GM21529 (cell line): ENCODE measurements at regions not wholly inside any gene's neighbourhood (a gene's known extent, or its start where the extent isn't known, plus 50 kb on each side); places are given as distances from the start of the nearest gene placed in this dataset.
"Not testable (repeated sequence)": the region's sequence is repeated elsewhere in the genome, so short reads cannot be mapped to it uniquely, and the experiment has no call there.

Experiments
- ATAC-seq: cut with Tn5 transposase; IDR thresholded peaks from one replicate; pipeline ENCODE4 v1.9.1; 2021; ENCODE audit not compliant: unreplicated experiment

GRCh38 chr5:92378966-92379611 is 996.0 kb upstream of the ARRDC3 start:
- ATAC-seq = no peak

DNA sequence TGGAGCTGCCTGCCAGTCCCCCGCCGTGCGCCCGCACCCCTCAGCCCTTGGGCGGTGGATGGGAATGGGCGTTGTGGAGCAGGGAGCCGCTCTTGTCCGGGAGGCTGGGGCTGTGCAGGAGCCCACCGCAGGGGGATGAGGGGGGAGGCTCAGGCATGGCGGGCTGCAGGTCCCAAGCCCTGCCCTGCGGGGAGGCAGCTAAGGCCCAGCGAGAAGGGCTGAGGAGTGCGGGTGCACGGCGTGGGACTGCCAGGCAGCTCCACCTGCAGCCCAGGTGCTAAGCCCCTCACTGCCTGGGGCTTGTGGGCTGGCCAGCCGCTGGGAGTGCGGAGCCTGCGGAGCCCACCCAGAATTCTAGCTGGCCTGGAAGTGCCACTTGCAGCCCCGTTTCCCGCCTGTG is 991.7 kb upstream of the ARRDC3 start:
- no peak for ATAC-seq

DNA sequence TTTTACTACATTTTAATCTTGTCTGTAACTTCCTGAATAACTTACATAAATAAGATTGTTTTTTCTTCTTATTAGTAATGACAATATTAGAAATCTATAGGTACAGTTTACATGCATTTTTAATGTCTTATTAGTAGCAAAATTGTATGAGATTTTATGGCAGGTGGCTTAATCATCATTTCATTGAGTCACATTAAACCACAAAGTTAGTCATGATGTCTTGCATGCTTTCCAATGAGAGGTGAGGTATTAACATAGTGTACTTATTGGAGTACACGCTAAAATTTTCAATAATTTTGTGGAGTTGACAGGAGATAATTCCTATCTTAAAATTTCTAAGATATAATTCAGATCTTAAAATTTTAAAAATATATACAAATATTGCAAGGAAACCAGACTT is 989.6 kb upstream of the ARRDC3 start:
- ATAC-seq = no peak

DNA sequence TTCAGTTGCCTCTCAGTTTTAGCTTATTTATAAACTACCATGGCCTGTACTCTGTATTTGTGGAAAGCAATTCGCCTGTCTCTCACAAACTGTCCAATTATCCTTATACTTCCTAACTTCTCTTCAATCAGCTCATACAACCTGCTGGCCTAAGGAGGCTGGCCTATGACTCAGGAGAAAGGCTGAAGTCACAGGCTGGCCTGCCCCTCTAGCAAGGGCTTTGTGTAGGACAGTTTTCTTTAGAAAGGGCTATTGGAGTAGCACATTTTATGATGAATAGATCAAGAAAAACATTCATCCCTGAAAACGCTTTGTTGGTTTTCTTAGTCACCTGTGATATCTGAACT is 988.7 kb upstream of the ARRDC3 start:
- ATAC-seq = no peak

DNA sequence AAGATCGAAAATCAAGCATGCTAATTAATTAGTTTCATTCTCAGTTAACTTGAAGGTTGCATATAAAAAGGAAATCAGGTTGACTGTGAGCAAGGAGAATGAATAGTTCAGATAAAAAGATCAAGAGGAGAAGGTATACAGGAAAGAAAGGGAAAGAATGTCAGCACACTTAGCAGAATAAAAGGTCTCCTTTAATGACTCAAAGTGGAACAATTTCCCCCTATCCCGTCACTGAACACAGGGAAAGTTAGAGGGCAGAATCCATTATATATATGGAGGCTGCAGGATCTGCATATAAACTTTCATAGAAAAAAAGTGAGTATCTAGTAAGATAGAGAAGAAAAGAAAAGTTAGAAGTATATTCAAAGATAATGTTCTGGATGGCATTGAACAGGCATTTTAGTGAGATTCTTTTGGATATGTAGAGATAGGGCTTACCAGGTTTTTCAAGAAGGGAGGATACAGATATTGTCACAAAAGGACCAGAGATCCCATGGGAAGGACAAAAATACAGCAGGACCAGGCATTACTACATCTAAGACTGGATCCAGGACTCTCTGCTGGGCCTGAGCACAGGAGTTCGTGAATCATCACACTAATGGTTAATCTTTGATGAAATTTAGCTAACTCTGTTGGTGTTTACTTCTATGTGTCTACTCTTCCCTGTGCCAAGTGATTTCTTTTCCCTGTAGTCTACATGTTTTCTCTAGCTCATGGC is 988.2 kb upstream of the ARRDC3 start:
- ATAC-seq = no peak

- ATAC-seq = no peak
These were observed 986.9 kb upstream of the ARRDC3 start for GRCh38 chr5:92370032-92370431.

DNA sequence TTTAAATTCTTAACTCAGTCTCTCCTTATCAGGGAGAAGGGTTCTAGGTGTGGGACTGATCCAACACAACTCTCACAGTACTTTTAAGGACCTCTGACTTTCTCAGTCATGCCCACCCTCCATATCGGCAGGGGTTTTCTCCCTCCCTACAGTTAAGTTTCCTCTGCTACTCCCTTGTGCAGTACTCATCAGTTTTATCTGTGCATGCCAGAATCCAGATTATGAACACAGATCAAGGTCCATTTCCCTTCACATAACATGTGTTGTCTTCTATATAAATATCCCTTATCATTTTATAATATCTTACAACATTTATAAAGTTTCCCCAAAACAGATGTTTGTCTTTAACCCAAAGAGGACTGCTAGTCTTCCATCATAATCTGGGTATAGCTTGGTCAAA is 986.5 kb upstream of the ARRDC3 start:
- ATAC-seq = no peak

DNA sequence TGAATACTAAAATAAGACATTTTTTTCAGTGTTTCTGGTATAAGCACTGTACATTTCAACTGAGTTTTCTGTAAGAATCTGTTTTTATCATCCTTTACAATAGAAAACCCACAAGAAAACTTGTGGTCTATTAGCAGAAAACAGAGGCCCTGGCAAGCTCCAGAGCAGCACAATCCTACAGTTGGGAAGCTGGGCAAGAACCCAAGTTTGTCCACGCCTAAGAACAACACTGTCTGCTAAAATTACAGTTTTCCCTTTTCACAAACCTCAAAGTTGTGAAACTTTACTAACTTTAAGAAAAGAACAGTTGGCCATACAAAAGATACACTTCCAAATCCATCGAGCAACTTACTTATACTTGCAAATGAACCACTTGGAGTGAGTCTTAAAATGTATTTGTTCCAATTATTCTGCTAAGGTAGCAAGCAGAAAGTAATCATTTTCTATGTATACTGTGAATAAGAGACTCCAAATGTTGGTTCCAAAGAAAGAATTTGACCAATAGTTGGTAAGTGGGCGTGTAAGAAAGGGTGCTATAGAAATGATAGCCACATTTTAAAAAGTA is 982.0 kb upstream of the ARRDC3 start:
- ATAC-seq = no peak

- no peak for ATAC-seq
These were observed 970.3 kb upstream of the ARRDC3 start for GRCh38 chr5:92353107-92354030.

DNA sequence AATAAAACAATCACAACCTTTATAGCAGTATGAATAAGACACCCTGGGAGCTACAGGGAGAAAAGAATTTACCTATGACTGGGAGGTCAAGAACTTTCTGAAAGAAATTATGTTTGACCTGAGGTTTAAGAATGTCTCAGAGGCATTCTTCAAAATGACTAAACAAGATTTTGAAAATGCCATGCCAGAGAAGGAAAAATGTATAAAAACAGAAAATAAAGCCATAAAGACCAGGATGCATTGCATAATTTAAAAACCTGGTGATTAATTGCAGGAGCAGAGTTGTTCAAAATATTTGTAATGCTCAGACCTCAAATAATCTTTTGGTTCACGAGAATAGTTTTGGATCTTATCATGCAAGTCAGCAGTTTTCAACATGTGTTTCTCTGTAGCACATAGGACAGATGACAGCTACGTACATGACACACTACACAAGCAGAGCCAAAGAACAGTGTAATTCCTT is 954.7 kb upstream of the ARRDC3 start:
- ATAC-seq = no peak

- no peak for ATAC-seq
These were observed 948.9 kb upstream of the ARRDC3 start for GRCh38 chr5:92332039-92332438.

DNA sequence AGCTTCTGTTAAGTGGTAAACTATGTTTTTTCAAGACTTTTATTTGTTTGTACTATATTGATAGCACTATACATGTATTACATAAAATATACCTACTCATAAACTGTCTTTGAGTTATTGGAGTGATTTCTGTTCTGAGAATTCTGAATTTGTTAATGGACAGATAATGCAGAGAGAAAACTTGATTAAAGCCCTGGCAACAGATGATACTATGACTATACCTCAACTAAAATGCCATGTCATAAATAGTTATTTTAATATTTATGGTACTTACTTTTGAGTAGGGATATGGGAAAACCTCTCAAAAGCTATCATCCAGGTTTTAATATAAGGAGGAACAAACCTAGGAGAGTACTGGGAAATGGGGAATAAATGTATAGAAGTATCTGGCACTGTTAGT is 947.2 kb upstream of the ARRDC3 start:
- no peak for ATAC-seq

DNA sequence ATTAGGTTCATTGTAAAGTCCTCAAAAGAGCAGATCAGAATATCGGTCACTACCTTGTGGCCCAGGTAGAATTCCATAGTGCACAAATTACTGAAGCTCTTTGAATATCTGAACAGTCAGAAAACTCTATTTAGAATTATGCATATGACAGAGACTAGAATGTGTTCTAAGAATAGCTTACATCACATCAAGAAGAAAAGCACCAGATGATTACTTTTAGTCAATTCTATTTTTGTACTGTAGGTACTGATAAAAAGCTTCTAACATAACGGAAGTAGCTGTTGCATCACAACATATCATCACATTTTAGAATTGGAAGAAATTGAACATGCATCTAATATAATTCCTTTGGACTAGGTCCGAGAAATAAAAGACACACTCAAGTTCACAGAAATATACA is 946.6 kb upstream of the ARRDC3 start:
- no peak for ATAC-seq

- no peak for ATAC-seq
These were observed 945.6 kb upstream of the ARRDC3 start for GRCh38 chr5:92328584-92329259.

DNA sequence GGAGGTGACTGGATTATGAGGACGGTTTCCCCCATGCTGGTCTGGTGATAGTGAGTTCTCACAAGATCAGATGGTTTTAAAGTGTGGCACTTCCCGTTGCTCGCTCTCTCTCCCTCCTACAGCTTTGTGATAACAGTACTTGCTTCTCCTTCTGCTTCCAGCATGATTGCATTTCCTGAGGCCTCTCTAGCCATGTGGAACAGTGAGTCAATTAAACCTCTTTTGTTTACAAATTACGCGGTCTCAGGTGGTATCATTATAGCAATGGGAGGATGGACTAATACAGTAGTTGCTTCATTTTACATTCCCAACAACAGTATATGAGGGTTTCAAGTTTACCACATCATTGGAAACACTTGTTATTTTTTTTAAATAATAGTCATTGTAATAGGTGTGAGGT is 937.3 kb upstream of the ARRDC3 start:
- no peak for ATAC-seq

DNA sequence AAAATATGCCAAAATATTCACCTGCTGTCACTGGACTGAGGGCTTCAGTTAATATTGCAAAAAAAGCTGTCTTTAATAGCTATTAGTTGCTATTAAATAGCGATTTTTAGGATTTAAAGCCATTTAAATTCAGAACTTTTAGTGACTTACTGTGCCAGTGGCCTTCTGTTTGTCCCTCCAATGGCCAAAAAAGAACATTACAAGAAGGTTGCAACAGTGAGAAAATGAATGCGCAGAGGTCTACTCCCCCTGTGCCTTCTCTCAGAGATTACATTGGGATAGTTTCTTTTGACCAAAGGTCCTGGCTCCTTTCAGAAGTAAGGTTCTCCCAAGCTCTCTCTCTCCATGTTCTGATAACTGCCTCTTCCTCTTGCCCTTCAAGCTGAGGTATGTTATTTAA is 930.3 kb upstream of the ARRDC3 start:
- no peak for ATAC-seq

DNA sequence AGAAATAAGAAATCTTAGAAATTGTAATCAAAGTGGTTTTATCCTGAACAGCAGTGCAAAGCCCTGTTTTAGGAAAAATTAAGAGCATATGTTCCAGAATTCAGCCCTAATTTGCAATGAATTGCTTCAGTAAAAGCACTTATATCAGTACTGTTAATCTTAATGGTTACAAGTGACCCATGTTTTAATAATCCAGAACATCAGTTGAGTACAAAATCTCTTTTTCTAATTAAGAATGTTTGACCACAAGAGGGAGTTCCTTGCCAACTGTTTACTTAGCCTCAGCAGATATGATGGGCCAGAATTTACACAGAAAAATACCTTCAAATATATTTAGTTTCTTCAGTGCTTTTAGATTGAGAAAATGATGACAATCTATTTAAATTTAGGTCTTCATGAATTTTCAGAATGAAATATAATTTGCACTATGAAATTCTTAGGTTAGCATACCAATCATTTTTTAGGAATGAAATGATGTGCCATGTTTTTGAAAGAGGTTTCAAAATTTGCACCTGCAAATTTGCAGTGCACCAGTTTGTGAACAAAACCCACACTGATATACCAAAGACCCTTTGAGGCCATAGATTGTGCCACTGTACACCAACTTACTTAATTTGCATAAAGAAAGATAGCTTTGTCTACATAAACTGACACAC is 926.3 kb upstream of the ARRDC3 start:
- peak; percentile 59 for ATAC-seq

GRCh38 chr5:92308679-92309078 is 925.6 kb upstream of the ARRDC3 start:
- no peak for ATAC-seq

- not testable (repeated sequence) for ATAC-seq
These were observed 919.2 kb upstream of the ARRDC3 start for GRCh38 chr5:92302356-92302755.

GRCh38 chr5:92283521-92283920 is 900.4 kb upstream of the ARRDC3 start:
- ATAC-seq = no peak
